PC-3 (cell line): ENCODE measurements at regions not wholly inside any gene's neighbourhood (a gene's known extent, or its start where the extent isn't known, plus 50 kb on each side); places are given as distances from the start of the nearest gene placed in this dataset.

Experiments
- ATAC-seq: fragments of 200-7000 bp; cut with Tn5 transposase; 2 replicates; pipeline ENCODE4 v1.9.1; 2020; ENCODE audit warnings: mild to moderate bottlenecking, moderate library complexity
- BruUV-seq: library from RNA; stranded (reverse); fragments of 400-500 nt; replicated peaks from 2 replicates; lab custom pipeline; 2021; lab: Mats Ljungman, UMichigan
- CTCF ChIA-PET: fragments of 300-600 bp; sonication (Branson Sonifier 250); formaldehyde crosslinking; loops from one replicate; lab custom pipeline; 2022; ENCODE audit warnings: antibody characterized with exemption; lab: Charles Lee
- POLR2A ChIA-PET: fragments of 300-600 bp; sonication (Branson Sonifier 250); formaldehyde crosslinking; loops from one replicate; lab custom pipeline; 2022; ENCODE audit warnings: antibody characterized with exemption; ENCODE audit not compliant: unreplicated experiment; lab: Charles Lee
- DNase-seq: peaks from one replicate; pipeline ENCODE4 v3.0.0-alpha.2; 2015
- H2AFZ ChIP-seq: fragments of 300-600 bp; sonication (generic); 2 replicates; pipeline ENCODE4 v1.6.0; 2016; ENCODE audit warnings: antibody characterized with exemption, low read length
- H3F3A ChIP-seq: fragments of 300-600 bp; sonication (generic); one replicate; pipeline ENCODE4 v1.6.0; 2017; ENCODE audit warnings: antibody characterized with exemption, low read length, control low read depth, mild to moderate bottlenecking; ENCODE audit not compliant: unreplicated experiment
- H3K27ac ChIP-seq: fragments of 300-600 bp; sonication (generic); 2 replicates; pipeline ENCODE4 v1.5.1; 2016; ENCODE audit warnings: mild to moderate bottlenecking, low read length
- H3K27me3 ChIP-seq: fragments of 300-600 bp; sonication (generic); 2 replicates; pipeline ENCODE4 v1.6.1; 2016; ENCODE audit warnings: low read length, mixed read lengths
- H3K36me3 ChIP-seq: fragments of 300-600 bp; sonication (generic); 2 replicates; pipeline ENCODE4 v1.6.1; 2016; ENCODE audit warnings: low read depth, mixed run types, low read length, mixed read lengths
- H3K4me1 ChIP-seq: fragments of 300-600 bp; sonication (generic); 2 replicates; pipeline ENCODE4 v1.5.1; 2016; ENCODE audit warnings: low read length; ENCODE audit not compliant: insufficient read depth
- H3K4me2 ChIP-seq: fragments of 300-600 bp; sonication (generic); 2 replicates; pipeline ENCODE4 v1.6.0; 2016; ENCODE audit warnings: low read length
- H3K4me3 ChIP-seq: fragments of 300-600 bp; sonication (generic); 2 replicates; pipeline ENCODE4 v1.5.1; 2016; ENCODE audit warnings: mild to moderate bottlenecking, low read length, mixed read lengths
- H3K79me2 ChIP-seq: fragments of 300-600 bp; sonication (generic); 2 replicates; pipeline ENCODE4 v1.6.1; 2017; ENCODE audit warnings: low read length, mixed read lengths
- H3K9ac ChIP-seq: fragments of 300-600 bp; sonication (generic); 2 replicates; pipeline ENCODE4 v1.6.0; 2016; ENCODE audit warnings: mild to moderate bottlenecking, low read length
- H3K9me2 ChIP-seq: fragments of 300-600 bp; sonication (generic); replicated peaks from 2 replicates; pipeline ENCODE4 v1.6.1; 2016; ENCODE audit warnings: mixed run types, low read length, mixed read lengths
- H3K9me3 ChIP-seq: fragments of 300-600 bp; sonication (generic); 2 replicates; pipeline ENCODE4 v1.6.1; 2016; ENCODE audit warnings: low read length, mixed read lengths
- H4K20me1 ChIP-seq: fragments of 300-600 bp; sonication (generic); 2 replicates; pipeline ENCODE4 v1.6.1; 2016; ENCODE audit warnings: low read length, mixed read lengths
- EZH2 ChIP-seq: fragments of 300-600 bp; sonication (generic); IDR thresholded peaks from one replicate; pipeline ENCODE4 v1.6.1; 2017; ENCODE audit warnings: antibody characterized with exemption, mild to moderate bottlenecking, low read length; ENCODE audit not compliant: unreplicated experiment
- EZH2phosphoT487 ChIP-seq: fragments of 300-600 bp; sonication (generic); IDR thresholded peaks from 2 replicates; pipeline ENCODE4 v1.6.1; 2018; ENCODE audit warnings: mild to moderate bottlenecking, antibody characterized with exemption, low read length, borderline replicate concordance
- intact Hi-C: fragments of 100-400 bp; cut with micrococcal nuclease; formaldehyde crosslinking; loops from 2 replicates; pipeline ENCODE4 v1.9.0; 2023
- TF ChIP-seq, protein P1 (sequence below): fragments of 300-600 bp; sonication (generic); conservative IDR thresholded peaks from 2 replicates; pipeline ENCODE4 v1.5.1; 2017; ENCODE audit warnings: antibody characterized with exemption, low read depth, mild to moderate bottlenecking, low read length

DNA sequence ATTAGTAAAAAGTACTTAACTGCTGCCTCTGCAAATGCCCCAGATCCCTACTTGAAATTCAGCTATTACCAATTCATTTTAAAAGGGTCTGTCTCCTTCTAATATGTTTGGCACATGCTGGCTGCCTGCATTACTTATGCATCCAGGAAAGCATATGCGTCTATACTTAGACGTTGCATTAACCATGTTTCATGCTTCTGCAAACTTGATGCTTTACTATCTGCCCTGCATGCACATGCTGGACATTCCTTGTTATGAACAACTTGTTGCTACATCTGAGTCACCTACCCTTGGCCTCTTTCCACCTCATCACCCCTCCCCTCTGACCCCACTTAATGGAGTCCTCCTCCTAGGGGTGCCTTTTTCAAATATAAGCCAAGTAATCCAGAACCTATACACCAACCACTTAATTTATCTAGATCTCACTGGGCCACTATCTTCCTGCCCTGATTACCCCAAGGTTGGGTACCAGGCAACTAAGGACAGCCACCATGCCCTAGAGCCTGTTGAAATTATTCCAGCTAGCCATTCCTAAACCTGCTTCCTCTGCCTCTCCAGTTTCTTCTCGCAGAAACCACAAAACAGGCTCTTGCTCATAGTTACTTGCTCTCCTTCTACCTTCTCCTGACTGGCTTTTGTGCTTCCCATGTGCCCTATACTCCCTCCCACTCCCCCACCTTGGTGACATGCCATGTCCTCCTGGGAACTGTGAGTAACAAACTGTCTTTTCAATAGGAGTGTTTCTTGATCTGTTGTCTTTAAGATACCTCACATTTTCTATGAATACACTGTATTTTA, 1187.9 kb downstream of the REEP3 start:
- CTCF ChIA-PET: no interaction called here
- H3K27ac ChIP-seq: no peak overlapping the region
- no TSS peak for BruUV-seq
- no peaks in the 10 kb centered on the region for H3K9me2 ChIP-seq
- H3K9me3 ChIP-seq: no peaks in the 10 kb centered on the region
- no peaks in the 10 kb centered on the region for H3K27me3 ChIP-seq
- H3K4me3 ChIP-seq: no peak overlapping the region
- peak overlapping the region; percentile 11; the same call in 1 of the 2 replicates for H2AFZ ChIP-seq
- intact Hi-C loops: loop anchor here (10.0 kb wide), 1 partner anchor 56 kb away; no protein-coding TSS in a partner anchor
- H3K36me3 ChIP-seq: no peaks in the 10 kb centered on the region
- DNase-seq (peak; percentile 60), ATAC-seq (peak; percentile 79)
- peaks cover 5% of the 10 kb centered on the region; the same call in 1 of the 2 replicates for H3K4me1 ChIP-seq
- TF ChIP-seq EZH2phosphoT487 (no peak), EZH2 (no peak)
- TF ChIP-seq, protein P1, sequence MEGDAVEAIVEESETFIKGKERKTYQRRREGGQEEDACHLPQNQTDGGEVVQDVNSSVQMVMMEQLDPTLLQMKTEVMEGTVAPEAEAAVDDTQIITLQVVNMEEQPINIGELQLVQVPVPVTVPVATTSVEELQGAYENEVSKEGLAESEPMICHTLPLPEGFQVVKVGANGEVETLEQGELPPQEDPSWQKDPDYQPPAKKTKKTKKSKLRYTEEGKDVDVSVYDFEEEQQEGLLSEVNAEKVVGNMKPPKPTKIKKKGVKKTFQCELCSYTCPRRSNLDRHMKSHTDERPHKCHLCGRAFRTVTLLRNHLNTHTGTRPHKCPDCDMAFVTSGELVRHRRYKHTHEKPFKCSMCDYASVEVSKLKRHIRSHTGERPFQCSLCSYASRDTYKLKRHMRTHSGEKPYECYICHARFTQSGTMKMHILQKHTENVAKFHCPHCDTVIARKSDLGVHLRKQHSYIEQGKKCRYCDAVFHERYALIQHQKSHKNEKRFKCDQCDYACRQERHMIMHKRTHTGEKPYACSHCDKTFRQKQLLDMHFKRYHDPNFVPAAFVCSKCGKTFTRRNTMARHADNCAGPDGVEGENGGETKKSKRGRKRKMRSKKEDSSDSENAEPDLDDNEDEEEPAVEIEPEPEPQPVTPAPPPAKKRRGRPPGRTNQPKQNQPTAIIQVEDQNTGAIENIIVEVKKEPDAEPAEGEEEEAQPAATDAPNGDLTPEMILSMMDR: no peak
- POLR2A ChIA-PET: no interaction called here
- H3K9ac ChIP-seq: no peak overlapping the region
- no peaks in the 10 kb centered on the region for H4K20me1 ChIP-seq
- no peak overlapping the region for H3K4me2 ChIP-seq
- no peaks in the 10 kb centered on the region for H3F3A ChIP-seq
- no peaks in the 10 kb centered on the region for H3K79me2 ChIP-seq

DNA sequence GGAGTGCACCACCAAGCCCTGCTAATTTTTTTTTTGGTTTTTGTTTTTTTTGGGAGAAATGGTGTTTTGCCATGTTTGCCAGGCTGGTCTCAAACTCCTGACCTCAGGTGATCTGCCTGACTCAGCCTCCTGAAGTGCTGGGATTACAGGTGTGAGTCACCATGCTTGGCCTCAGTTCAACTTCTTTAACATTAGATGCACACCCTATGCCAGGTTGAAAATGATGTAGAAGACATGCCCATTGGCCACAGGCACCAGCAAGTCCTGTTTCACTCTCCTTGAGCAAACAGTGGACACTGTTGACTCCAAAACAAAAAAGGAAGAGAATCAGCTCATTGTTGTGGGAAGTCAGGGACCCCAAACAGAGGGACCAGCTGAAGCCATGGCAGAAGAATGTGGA, 1205.3 kb downstream of the REEP3 start:
- Histone ChIP-seq H3K9me2 (no peaks in the 10 kb centered on the region), H3K79me2 (no peaks in the 10 kb centered on the region), H3K9me3 (no peaks in the 10 kb centered on the region), H2AFZ (no peak overlapping the region), H3K4me1 (peaks cover 7% of the 10 kb centered on the region), H3F3A (no peaks in the 10 kb centered on the region), H3K4me2 (no peak overlapping the region), H4K20me1 (no peaks in the 10 kb centered on the region), H3K36me3 (no peaks in the 10 kb centered on the region), H3K27me3 (no peaks in the 10 kb centered on the region), H3K9ac (no peak overlapping the region), H3K27ac (no peak overlapping the region), H3K4me3 (no peak overlapping the region)
- CTCF ChIA-PET: no interaction called here
- POLR2A ChIA-PET: no interaction called here
- intact Hi-C loops: no loop called here
- peak; percentile 98 for DNase-seq
- BruUV-seq: no TSS peak
- TF ChIP-seq, protein P1: no peak
- TF ChIP-seq EZH2phosphoT487 (no peak), EZH2 (no peak)
- peak; percentile 86 for ATAC-seq

DNA sequence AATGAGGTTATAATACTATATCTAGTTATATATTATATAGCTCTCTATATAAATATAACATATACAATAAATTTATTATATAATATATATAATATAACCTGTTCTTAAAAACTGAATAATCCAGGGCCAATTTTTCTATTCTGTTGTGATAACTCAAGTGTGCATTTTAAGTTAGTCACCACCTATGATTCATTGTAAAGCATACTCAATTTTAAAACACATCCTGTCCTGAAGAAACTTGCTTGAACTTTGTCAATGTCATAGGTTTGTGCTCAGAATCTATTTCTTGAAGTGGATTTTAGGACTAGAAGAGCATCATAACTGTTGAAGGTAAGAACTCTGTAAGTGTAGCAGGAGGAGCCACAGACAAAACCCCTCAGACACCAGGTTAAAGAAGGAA, 1209.8 kb downstream of the REEP3 start:
- no peak overlapping the region for H3K9ac ChIP-seq
- ATAC-seq (peak; percentile 71), DNase-seq (peak; percentile 82)
- intact Hi-C loops: loop anchor here (2.0 to 5.0 kb wide), 2 partner anchors 300 to 1161 kb away; no protein-coding TSS in a partner anchor
- no peaks in the 10 kb centered on the region for H3K27me3 ChIP-seq
- ChIA-PET CTCF (no interaction called here), POLR2A (no interaction called here)
- H3K4me3 ChIP-seq: no peak overlapping the region
- no peaks in the 10 kb centered on the region for H4K20me1 ChIP-seq
- no peaks in the 10 kb centered on the region for H3K79me2 ChIP-seq
- BruUV-seq: no TSS peak
- peak overlapping the region; percentile 26; the same call in 1 of the 2 replicates for H3K27ac ChIP-seq
- H3F3A ChIP-seq: no peaks in the 10 kb centered on the region
- no peaks in the 10 kb centered on the region for H3K36me3 ChIP-seq
- peaks cover 14% of the 10 kb centered on the region for H3K4me1 ChIP-seq
- peak overlapping the region; percentile 46 for H3K4me2 ChIP-seq
- H3K9me3 ChIP-seq: no peaks in the 10 kb centered on the region
- no peaks in the 10 kb centered on the region for H3K9me2 ChIP-seq
- H2AFZ ChIP-seq: no peak overlapping the region
- TF ChIP-seq EZH2phosphoT487: no peak
- TF ChIP-seq, protein P1: no peak
- TF ChIP-seq EZH2: no peak
